GM12878 (cell line): ENCODE measurements at regions not wholly inside any gene's neighbourhood (a gene's known extent, or its start where the extent isn't known, plus 50 kb on each side); places are given as distances from the start of the nearest gene placed in this dataset.

Source experiments
- CEBPB ChIP-seq, 2 experiments: fragments of 150-350 bp in 1 of 2; IDR thresholded peaks; 2 replicates each; pipeline ENCODE4 v1.6.1; 2012 to 2014; ENCODE audit warnings: low read depth in 2 of 2, low read length in 2 of 2, borderline replicate concordance in 1 of 2, inconsistent platforms in 1 of 2
- ELK1 ChIP-seq: IDR thresholded peaks from 2 replicates; pipeline ENCODE4 v1.6.1; 2012; ENCODE audit warnings: low read depth, low read length, improper control_type of control experiment
- EP300 ChIP-seq, 2 experiments: fragments of 150-350 bp in 1 of 2; IDR thresholded peaks; 2 replicates each; pipeline ENCODE4 v1.6.1; 2011 to 2012; ENCODE audit warnings: low read depth in 2 of 2, low read length in 2 of 2, borderline replicate concordance in 1 of 2, improper control_type of control experiment in 1 of 2, inconsistent platforms in 1 of 2; ENCODE audit not compliant: control insufficient read depth in 1 of 2
- EZH2 ChIP-seq: IDR thresholded peaks from 2 replicates; pipeline ENCODE4 v1.6.1; 2012; ENCODE audit warnings: low read depth, mild to moderate bottlenecking, control low read depth, inconsistent platforms, low read length, borderline replicate concordance; ENCODE audit not compliant: control insufficient read depth
- IKZF2 ChIP-seq, 2 experiments: fragments of 450-650 bp; IDR thresholded peaks; 2 replicates each; pipeline ENCODE4 v1.6.1; 2017; ENCODE audit warnings: mild to moderate bottlenecking in 2 of 2, moderate library complexity in 2 of 2
- IRF3 ChIP-seq: fragments of 450-650 bp; IDR thresholded peaks from 2 replicates; pipeline ENCODE4 v1.6.1; 2014; ENCODE audit warnings: mild to moderate bottlenecking
- IRF5 ChIP-seq: fragments of 450-650 bp; IDR thresholded peaks from 2 replicates; pipeline ENCODE4 v1.6.1; 2017; ENCODE audit warnings: borderline replicate concordance
- JUNB ChIP-seq: IDR thresholded peaks from 2 replicates; pipeline ENCODE4 v1.6.1; 2016; ENCODE audit warnings: antibody characterized with exemption, mild to moderate bottlenecking
- MEF2B ChIP-seq: fragments of 450-650 bp; IDR thresholded peaks from 2 replicates; pipeline ENCODE4 v1.6.1; 2018; ENCODE audit warnings: mild to moderate bottlenecking, moderate library complexity; ENCODE audit not compliant: partially characterized antibody, poor library complexity, severe bottlenecking
- MTA3 ChIP-seq: IDR thresholded peaks from 2 replicates; pipeline ENCODE4 v1.6.1; 2012; ENCODE audit warnings: low read length, inconsistent platforms, borderline replicate concordance
- MXI1 ChIP-seq: fragments of 150-350 bp; IDR thresholded peaks from 2 replicates; pipeline ENCODE4 v1.6.1; 2011; ENCODE audit warnings: low read depth, mild to moderate bottlenecking, inconsistent platforms, low read length, improper control_type of control experiment
- NFXL1 ChIP-seq: fragments of 450-650 bp; IDR thresholded peaks from 2 replicates; pipeline ENCODE4 v1.6.1; 2017; ENCODE audit warnings: antibody characterized with exemption, mild to moderate bottlenecking, borderline replicate concordance
- PAX5 ChIP-seq: IDR thresholded peaks from 2 replicates; pipeline ENCODE4 v1.6.1; 2011; ENCODE audit warnings: low read depth, low read length, borderline replicate concordance
- PBX3 ChIP-seq: IDR thresholded peaks from 2 replicates; pipeline ENCODE4 v1.6.1; 2011; ENCODE audit warnings: mild to moderate bottlenecking, low read depth, low read length, moderate library complexity; ENCODE audit not compliant: insufficient replicate concordance
- RAD51 ChIP-seq: fragments of 450-650 bp; IDR thresholded peaks from 2 replicates; pipeline ENCODE4 v1.6.1; 2016; ENCODE audit warnings: moderate library complexity, mild to moderate bottlenecking, inconsistent platforms
- RB1 ChIP-seq: fragments of 450-650 bp; formaldehyde crosslinking; IDR thresholded peaks from 2 replicates; pipeline ENCODE4 v1.6.1; 2017; ENCODE audit warnings: mild to moderate bottlenecking, borderline replicate concordance
- RBBP5 ChIP-seq: fragments of 200-600 bp; sonication (generic); conservative IDR thresholded peaks from 2 replicates; pipeline ENCODE4 v1.6.1; 2016
- RFX5 ChIP-seq: IDR thresholded peaks from 2 replicates; pipeline ENCODE4 v1.6.1; 2011; ENCODE audit warnings: low read depth, low read length, improper control_type of control experiment
- SIX5 ChIP-seq: IDR thresholded peaks from 2 replicates; pipeline ENCODE4 v1.6.1; 2011; ENCODE audit warnings: mild to moderate bottlenecking, low read depth, low read length, moderate library complexity; ENCODE audit not compliant: severe bottlenecking
- SRF ChIP-seq, 2 experiments: IDR thresholded peaks; 2 replicates each; pipeline ENCODE4 v1.6.1; 2011; ENCODE audit warnings: low read depth in 2 of 2, low read length in 2 of 2, mild to moderate bottlenecking in 1 of 2, moderate library complexity in 1 of 2
- SUZ12 ChIP-seq: fragments of 200-600 bp; sonication (generic); IDR thresholded peaks from one replicate; pipeline ENCODE4 v1.6.1; 2018; ENCODE audit warnings: antibody characterized with exemption, mild to moderate bottlenecking; ENCODE audit not compliant: unreplicated experiment
- TCF12 ChIP-seq: IDR thresholded peaks from 2 replicates; pipeline ENCODE4 v1.6.1; 2011; ENCODE audit warnings: low read depth, mild to moderate bottlenecking, low read length
- WRNIP1 ChIP-seq: IDR thresholded peaks from 2 replicates; pipeline ENCODE4 v1.6.1; 2011; ENCODE audit warnings: low read depth, low read length, improper control_type of control experiment, borderline replicate concordance
- ZNF207 ChIP-seq: fragments of 450-650 bp; IDR thresholded peaks from 2 replicates; pipeline ENCODE4 v1.6.1; 2014; ENCODE audit warnings: antibody characterized with exemption, mild to moderate bottlenecking, borderline replicate concordance
- ZNF24 ChIP-seq: fragments of 450-650 bp; IDR thresholded peaks from 2 replicates; pipeline ENCODE4 v1.6.1; 2017; ENCODE audit warnings: antibody characterized with exemption, mild to moderate bottlenecking
- ZNF384 ChIP-seq: IDR thresholded peaks from 2 replicates; pipeline ENCODE4 v1.6.1; 2012; ENCODE audit warnings: low read depth, mild to moderate bottlenecking, low read length, improper control_type of control experiment, borderline replicate concordance

- TF ChIP-seq RB1 (peak; percentile 43; the same call in 1 of the 2 replicates), PBX3 (no peak), SIX5 (no peak), EZH2 (no peak), RBBP5 (no peak), ZNF24 (0 out of 2 replicates have a peak, but pooled peaks have one; percentile 33), RFX5 (no peak), EP300 (IDR thresholded peaks at IDR 0.05; ENCODE audit: borderline replicate concordance in 1 of 2, control insufficient read depth in 1 of 2, low read depth in 2 of 2, low read length in 2 of 2) (no peak), IRF5 (no peak), ZNF207 (0 out of 2 replicates have a peak, but pooled peaks have one; percentile 19), WRNIP1 (no peak), PAX5 (no peak), ZNF384 (no peak), ELK1 (no peak), IRF3 (no peak), MTA3 (no peak), SUZ12 (no peak), RAD51 (no peak), NFXL1 (no peak), TCF12 (no peak), IKZF2 (IDR thresholded peaks at IDR 0.05) (no peak), JUNB (no peak), SRF (IDR thresholded peaks at IDR 0.05; ENCODE audit: low read depth in 2 of 2, low read length in 2 of 2) (no peak), CEBPB (IDR thresholded peaks at IDR 0.05; ENCODE audit: borderline replicate concordance in 1 of 2, low read depth in 2 of 2, low read length in 2 of 2) (no peak), MEF2B (no peak), MXI1 (no peak)
These were observed 115.4 kb downstream of the LHX2 start (continued) for GRCh38 chr9:124126648-124127646.
